ENCODE measurements at regions not wholly inside any gene's neighbourhood (a gene's known extent, or its start where the extent isn't known, plus 50 kb on each side); places are given as distances from the start of the nearest gene placed in this dataset.

DNA sequence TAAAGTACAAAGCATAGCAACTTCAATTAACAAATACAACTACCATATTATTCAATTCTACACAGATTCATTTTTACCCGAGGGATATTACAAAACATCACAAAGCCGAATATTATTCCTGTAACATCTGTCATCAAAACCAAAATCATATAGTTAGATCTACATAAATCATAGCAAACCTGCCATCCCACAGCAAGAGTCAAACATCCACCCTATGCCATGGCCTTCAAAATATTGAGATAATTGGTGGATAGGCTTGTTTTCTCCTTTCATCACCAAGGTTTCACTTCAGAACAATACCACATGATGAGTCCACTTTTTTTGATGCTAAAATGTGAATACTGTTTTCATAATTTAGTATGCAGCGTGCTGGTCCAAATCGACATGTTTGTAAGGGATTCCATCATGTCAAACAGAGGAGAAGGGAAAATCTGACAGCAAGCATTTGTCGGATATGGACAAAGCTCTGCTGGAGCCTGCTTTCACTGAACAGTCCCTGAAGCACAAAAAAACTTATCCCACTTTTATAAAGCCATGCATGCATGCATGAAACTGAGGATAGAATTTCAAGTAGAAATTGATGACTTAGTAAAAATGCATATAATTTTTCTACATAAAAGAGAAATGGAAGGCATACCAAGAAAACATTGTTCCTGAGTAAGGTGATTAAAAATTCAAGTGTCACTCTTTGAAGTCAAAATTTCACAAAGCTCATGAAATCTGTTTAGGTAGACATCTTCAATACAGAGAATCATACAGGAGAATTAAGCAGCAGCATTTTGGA, 494.1 kb downstream of the HACE1 start:
- FAIRE-seq: no peak
- in situ Hi-C loops (cut with HindIII; ENCODE audit: extremely low pct_ligation_motif_present, low pct_unique_long_range_greater_than_20kb): no loop called here
- no peak overlapping the region for H2AFZ ChIP-seq (ENCODE audit: low read length)
- no peaks in the 10 kb centered on the region for H3K36me3 ChIP-seq (replicated peaks in 1 of 2; ENCODE audit: control insufficient read depth in 1 of 2, insufficient read depth in 2 of 2, low read length in 2 of 2)
- H3K79me2 ChIP-seq (ENCODE audit: insufficient read depth, low read length): no peaks in the 10 kb centered on the region
- H3K4me1 ChIP-seq (ENCODE audit: insufficient read depth, low read length): no peaks in the 10 kb centered on the region
- no peak overlapping the region for H3K4me3 ChIP-seq (replicated peaks in 1 of 3; ENCODE audit: insufficient read depth in 1 of 3, low read depth in 2 of 3, low read length in 3 of 3)
- no peak overlapping the region for H3K27ac ChIP-seq (ENCODE audit: extremely low read length, insufficient read depth, low read length)
- 2% methylated on average over 5 of the region's 5 CpGs for WGBS (ENCODE audit: low lambda C conversion rate)
- no peaks in the 10 kb centered on the region for H3K9me3 ChIP-seq (ENCODE audit: low read length)
- ChIA-PET CTCF (ENCODE audit: low intra/inter-chr PET ratio, low total read pairs) (no interaction called here), POLR2A (no interaction called here)
- H3K4me2 ChIP-seq (ENCODE audit: low read depth, low read length): no peak overlapping the region
- no TSS peak for BruUV-seq (replicated peaks)
- H3K9ac ChIP-seq (ENCODE audit: insufficient read depth, low read depth, low read length): no peak overlapping the region
- no peak for DNase-seq (ENCODE audit: low spot score)
- no peaks in the 10 kb centered on the region for H4K20me1 ChIP-seq (ENCODE audit: insufficient read depth, low read length)
- no peak for ATAC-seq
- H3K27me3 ChIP-seq (ENCODE audit: control insufficient read depth in 1 of 2, insufficient read depth in 2 of 2, low read length in 2 of 2): no peaks in the 10 kb centered on the region; a peak in 1 of 5 replicates
- TF ChIP-seq, protein P1, sequence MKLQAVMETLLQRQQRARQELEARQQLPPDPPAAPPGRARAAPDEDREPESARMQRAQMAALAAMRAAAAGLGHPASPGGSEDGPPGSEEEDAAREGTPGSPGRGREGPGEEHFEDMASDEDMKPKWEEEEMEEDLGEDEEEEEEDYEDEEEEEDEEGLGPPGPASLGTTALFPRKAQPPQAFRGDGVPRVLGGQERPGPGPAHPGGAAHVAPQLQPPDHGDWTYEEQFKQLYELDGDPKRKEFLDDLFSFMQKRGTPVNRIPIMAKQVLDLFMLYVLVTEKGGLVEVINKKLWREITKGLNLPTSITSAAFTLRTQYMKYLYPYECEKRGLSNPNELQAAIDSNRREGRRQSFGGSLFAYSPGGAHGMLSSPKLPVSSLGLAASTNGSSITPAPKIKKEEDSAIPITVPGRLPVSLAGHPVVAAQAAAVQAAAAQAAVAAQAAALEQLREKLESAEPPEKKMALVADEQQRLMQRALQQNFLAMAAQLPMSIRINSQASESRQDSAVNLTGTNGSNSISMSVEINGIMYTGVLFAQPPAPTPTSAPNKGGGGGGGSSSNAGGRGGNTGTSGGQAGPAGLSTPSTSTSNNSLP (IDR thresholded peaks at IDR 0.05; ENCODE audit: low read depth, low read length): no peak
- TF ChIP-seq EZH2 (conservative IDR thresholded peaks at IDR 0.05; ENCODE audit: low read depth, low read length) (no peak), AHR (CRISPR knock-in tag; IDR thresholded peaks at IDR 0.05) (no peak), HNRNPLL (IDR thresholded peaks at IDR 0.05; ENCODE audit: low read depth, low read length, poor library complexity, severe bottlenecking) (no peak), ZNF205 (CRISPR knock-in tag; IDR thresholded peaks at IDR 0.05) (no peak), MAFF (IDR thresholded peaks at IDR 0.05; ENCODE audit: low read depth, low read length) (peak; percentile 60; the same call in 1 of the 2 replicates), MAFK (conservative IDR thresholded peaks at IDR 0.05 in 1 of 2, IDR thresholded peaks at IDR 0.05 in 1 of 2; ENCODE audit: low read length in 2 of 2) (peak; percentile 30 to 67; a peak in 2 of 4 replicates), RFX3 (CRISPR knock-in tag; IDR thresholded peaks at IDR 0.05) (no peak), MEF2D (CRISPR knock-in tag; IDR thresholded peaks at IDR 0.05) (no peak), ZNF430 (CRISPR knock-in tag; IDR thresholded peaks at IDR 0.05) (no peak)
- TF ChIP-seq, protein P2, sequence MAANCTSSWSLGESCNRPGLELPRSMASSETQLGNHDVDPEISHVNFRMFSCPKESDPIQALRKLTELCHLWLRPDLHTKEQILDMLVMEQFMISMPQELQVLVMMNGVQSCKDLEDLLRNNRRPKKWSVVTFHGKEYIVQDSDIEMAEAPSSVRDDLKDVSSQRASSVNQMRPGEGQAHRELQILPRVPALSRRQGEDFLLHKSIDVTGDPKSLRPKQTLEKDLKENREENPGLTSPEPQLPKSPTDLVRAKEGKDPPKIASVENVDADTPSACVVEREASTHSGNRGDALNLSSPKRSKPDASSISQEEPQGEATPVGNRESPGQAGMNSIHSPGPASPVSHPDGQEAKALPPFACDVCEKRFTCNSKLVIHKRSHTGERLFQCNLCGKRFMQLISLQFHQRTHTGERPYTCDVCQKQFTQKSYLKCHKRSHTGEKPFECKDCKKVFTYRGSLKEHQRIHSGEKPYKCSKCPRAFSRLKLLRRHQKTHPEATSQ (CRISPR knock-in tag; IDR thresholded peaks at IDR 0.05; ENCODE audit: borderline replicate concordance): no peak
- TF ChIP-seq, protein P3, sequence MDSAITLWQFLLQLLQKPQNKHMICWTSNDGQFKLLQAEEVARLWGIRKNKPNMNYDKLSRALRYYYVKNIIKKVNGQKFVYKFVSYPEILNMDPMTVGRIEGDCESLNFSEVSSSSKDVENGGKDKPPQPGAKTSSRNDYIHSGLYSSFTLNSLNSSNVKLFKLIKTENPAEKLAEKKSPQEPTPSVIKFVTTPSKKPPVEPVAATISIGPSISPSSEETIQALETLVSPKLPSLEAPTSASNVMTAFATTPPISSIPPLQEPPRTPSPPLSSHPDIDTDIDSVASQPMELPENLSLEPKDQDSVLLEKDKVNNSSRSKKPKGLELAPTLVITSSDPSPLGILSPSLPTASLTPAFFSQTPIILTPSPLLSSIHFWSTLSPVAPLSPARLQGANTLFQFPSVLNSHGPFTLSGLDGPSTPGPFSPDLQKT (CRISPR knock-in tag; IDR thresholded peaks at IDR 0.05; ENCODE audit: borderline replicate concordance): no peak
- TF ChIP-seq, protein P4, sequence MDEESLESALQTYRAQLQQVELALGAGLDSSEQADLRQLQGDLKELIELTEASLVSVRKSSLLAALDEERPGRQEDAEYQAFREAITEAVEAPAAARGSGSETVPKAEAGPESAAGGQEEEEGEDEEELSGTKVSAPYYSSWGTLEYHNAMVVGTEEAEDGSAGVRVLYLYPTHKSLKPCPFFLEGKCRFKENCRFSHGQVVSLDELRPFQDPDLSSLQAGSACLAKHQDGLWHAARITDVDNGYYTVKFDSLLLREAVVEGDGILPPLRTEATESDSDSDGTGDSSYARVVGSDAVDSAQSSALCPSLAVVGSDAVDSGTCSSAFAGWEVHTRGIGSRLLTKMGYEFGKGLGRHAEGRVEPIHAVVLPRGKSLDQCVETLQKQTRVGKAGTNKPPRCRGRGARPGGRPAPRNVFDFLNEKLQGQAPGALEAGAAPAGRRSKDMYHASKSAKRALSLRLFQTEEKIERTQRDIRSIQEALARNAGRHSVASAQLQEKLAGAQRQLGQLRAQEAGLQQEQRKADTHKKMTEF (CRISPR knock-in tag; IDR thresholded peaks at IDR 0.05): no peak
- intact Hi-C loops (cut with micrococcal nuclease; ENCODE audit: unreplicated experiment): no loop called here

All from HepG2 (cell line).